ENCODE measurements at regions not wholly inside any gene's neighbourhood (a gene's known extent, or its start where the extent isn't known, plus 50 kb on each side); places are given as distances from the start of the nearest gene placed in this dataset.
"Not testable (repeated sequence)": the region's sequence is repeated elsewhere in the genome, so short reads cannot be mapped to it uniquely, and the experiment has no call there.

DNA sequence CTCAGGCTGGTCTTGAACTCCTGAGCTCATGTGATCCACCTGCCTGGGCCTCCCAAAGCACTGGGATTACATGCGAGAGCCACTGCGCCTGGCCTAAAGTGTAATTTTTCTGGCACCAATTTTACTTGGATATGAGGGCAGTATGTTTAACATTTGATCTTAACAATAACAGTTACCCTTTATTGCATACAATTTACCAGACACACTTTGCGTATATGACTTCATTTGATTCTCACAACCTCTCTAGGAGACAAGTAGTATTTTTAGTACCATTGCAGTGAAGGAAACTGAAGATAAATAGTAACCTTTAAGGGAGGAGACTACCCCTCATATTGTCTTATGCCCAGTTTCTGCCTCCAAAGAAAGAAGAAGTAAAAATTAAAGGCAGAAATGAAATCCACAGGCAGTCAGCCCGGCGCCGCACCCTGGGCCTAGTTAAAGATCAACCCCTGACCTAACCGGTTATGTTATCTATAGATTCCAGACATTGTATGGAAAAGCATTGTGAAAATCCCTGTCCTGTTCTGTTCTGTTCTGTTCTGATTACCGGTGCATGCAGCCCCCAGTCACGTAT, 54.0 kb downstream of the CYP26A1 start:
- DNase-seq, result not testable (repeated sequence)

DNA sequence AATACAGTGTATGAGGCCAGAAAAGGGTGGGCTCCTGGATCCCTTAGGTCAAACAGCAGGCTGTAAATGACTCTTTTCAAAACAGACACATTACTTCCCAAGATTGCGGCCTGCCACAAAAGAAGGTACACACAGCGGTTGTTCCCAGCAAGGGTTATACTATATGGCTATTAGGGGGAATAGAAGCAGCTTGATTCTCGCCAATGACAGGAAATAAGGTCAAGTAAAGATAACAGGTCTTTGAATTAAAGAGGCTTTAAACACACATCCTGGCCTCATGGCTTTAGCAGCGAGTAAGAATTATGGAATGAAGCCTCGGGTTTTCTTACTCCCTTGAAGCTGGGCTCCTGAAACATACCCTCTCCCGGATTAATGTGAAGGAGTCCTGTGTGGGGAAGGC, 58.3 kb downstream of the CYP26A1 start:
- peak; percentile 43 for DNase-seq

DNA sequence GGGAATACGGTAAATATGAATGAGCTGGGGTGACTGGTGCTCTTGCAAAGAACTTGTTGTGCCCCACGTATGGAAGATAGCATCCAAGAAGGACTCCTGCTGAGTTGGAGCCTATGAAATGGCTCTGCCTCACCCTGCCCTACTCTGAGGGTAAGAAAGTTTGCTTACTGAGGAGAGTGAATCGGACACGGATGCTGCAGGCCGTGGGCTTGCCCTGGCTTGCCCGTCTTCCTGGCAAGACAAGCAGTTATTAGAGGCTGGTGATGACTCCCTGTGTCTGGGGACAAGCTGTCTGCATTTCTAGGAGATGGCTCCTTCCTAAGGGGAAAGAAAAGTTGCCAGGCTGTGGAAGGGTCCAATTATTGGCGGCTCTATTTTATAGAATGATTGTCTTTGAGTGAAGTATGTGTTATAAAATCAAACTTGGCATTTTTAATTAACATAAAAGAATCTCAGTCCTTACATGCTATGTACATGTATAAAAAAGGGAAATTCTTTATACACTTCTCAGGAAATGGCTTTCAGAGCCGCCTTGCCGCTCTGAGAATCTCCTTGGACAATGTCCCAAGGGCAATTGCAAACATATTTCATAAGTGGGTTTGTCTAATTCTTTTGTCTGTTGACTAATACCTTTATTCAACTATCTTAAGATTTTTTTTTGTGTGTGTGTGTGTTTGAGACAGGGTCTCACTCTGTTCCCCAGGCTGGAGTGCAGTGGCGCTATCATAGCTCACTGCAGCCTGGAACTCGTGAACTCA, 64.6 kb downstream of the CYP26A1 start:
- DNase-seq, result peak; percentile 59

- no peak for DNase-seq
These were observed 65.5 kb downstream of the CYP26A1 start for GRCh38 chr10:93139059-93139655.

DNA sequence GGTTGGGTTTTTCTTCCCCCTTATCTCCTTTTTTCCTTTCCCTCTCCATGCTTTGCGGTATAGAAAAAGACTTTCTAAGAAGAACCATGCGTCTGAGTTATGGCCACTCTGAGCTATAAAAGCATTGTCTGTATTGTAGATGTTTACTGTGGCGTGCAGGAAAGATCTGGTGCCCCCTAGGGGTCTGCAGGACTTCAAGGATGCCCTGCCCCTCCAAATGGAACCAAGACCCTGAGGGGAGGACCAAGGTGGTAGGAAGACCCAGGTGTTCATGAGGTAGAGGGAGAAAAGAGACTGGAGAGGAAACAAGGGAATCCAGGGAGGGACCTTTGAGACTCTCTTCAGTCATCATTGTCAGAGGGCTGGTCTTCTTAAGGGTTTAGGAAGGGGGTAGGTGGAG, 68.8 kb downstream of the CYP26A1 start:
- DNase-seq, result no peak

DNA sequence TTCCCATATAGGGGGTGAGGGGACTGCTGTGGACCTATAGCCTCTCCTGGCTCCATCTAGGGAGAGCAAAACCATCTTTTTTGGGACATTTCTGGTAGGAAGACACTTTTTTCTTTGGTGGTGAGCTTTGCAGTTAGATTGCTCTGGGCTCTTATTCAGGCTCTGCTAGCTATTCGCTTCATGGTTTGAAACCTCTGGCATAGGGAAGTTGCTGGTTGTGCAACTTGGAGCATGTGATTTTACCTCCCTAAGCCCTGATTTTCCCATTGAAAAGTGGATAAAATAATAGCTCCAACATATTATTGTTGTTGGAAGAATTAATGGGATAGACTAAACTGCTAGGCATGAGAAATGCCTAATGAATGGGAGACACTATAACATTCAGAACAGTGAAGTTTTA, 69.6 kb downstream of the CYP26A1 start:
- DNase-seq, result no peak

GRCh38 chr10:93146336-93146735, 72.6 kb downstream of the CYP26A1 start:
- DNase-seq, result peak; percentile 1

GRCh38 chr10:93147281-93147680, 73.6 kb downstream of the CYP26A1 start:
- peak; percentile 16 for DNase-seq

- no peak for DNase-seq
These were observed 74.8 kb downstream of the CYP26A1 start for GRCh38 chr10:93148476-93148875.

DNA sequence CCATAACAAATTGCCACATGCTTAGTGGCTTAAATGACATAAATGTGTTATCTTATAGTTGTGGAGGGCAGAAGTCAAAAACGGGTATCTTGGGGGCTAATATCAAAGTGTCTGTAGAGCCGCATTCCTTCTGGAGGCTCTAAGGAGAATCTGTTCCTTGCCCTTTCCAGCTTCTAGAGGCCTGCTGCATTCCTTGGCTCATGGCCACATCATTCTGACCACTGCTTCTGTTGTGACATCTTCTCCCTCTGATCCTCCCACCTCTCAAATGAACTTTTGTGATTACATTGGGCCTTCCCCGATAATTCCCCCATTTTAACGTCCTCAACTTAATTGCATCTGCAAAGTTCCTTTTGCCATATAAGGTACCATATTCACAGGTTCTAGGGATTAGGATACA, 76.1 kb downstream of the CYP26A1 start:
- no peak for DNase-seq

DNA sequence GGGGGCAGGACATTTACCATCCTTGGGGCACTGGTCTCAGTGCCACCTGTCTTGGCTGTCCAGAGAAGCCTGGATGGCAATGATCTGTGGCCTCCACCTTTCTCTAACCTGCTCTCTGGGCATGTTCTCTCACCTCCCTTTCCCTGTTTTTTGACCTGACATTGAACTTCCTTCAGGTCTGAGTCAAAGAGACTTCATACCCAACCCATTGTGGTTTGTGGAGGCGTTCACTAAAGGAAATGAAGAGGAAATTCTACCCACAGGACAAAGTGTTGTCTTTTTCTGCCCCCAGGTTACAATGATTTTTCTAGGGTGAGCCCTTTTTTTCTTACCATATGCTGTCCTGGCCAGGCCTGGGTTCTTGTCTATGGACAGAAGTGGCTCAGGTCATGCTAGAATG, 76.6 kb downstream of the CYP26A1 start:
- DNase-seq, result no peak

DNA sequence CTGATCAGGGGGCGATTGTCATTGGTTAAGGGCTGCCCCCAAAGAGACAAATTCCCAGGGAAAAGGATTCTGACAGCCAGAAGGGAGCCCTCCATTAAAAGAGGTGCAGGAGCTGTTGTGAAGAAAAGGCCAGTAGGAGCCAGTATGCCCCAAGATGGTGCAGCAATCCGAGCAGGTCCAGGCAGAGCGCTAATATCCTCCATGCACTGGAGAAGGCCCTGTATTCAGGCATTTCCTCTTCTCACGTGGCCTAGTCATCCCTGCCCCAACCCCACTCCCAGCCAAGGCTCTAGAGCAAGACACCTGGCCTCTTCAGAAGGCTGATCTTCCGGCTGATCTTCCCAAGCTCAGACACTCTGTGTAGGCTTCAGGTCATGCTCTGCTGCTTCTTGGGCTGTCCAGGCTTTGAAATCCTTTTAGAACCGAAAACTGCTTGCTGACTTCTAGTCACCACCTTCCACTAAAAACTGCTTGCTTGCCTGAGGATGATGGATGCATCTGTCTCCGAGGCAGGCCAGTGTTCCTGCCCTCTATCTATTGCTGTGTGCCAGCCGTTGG, 77.4 kb downstream of the CYP26A1 start:
- no peak for DNase-seq

- DNase-seq, result no peak
These were observed 78.4 kb downstream of the CYP26A1 start for GRCh38 chr10:93152136-93152535.

GRCh38 chr10:93154531-93154930, 80.8 kb downstream of the CYP26A1 start:
- DNase-seq, result no peak

DNA sequence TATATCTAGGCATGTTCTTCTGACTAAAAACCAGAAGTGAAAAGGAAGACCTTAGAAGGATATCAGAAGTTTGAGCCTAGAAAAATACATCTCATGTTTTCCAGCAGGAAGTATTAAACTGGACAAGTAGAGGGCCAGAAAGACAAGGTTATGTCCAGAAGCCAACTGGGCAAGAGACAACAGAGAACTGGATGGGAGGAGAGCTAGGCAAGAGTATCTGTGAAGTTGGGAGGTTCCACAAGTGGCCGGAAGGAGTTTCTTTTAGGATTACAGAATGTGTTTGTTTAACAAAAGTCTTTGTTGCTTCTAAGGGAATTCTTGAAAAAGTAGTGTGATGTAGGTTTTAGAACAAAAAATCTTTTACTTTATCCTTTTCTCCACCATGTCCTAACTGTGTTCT, 86.4 kb downstream of the CYP26A1 start:
- DNase-seq, result no peak

- no peak for DNase-seq
These were observed 87.1 kb downstream of the CYP26A1 start for GRCh38 chr10:93160829-93161228.

GRCh38 chr10:93165367-93165766, 91.7 kb downstream of the CYP26A1 start:
- DNase-seq, result no peak

DNA sequence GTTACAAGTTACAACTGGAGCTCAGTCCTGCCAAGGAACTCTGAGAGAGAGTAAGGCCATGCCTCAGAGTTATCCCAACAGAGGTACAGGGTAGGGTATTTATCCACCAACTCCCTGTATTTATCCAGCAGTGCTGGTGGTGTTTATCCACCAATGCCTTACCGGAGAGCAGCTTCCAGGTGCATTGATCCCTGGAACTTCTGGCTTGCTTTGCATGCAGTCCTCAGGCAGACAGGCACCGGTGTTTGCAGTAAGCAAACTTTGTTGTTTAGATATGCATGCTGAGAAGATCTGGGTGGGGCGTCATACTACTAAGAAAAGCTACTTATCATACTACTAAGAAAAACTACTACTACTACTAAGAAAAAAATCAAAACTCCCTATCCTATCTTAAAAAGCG, 92.4 kb downstream of the CYP26A1 start:
- peak; percentile 1 for DNase-seq

GRCh38 chr10:93171837-93172236, 98.1 kb downstream of the CYP26A1 start:
- DNase-seq, result no peak

DNA sequence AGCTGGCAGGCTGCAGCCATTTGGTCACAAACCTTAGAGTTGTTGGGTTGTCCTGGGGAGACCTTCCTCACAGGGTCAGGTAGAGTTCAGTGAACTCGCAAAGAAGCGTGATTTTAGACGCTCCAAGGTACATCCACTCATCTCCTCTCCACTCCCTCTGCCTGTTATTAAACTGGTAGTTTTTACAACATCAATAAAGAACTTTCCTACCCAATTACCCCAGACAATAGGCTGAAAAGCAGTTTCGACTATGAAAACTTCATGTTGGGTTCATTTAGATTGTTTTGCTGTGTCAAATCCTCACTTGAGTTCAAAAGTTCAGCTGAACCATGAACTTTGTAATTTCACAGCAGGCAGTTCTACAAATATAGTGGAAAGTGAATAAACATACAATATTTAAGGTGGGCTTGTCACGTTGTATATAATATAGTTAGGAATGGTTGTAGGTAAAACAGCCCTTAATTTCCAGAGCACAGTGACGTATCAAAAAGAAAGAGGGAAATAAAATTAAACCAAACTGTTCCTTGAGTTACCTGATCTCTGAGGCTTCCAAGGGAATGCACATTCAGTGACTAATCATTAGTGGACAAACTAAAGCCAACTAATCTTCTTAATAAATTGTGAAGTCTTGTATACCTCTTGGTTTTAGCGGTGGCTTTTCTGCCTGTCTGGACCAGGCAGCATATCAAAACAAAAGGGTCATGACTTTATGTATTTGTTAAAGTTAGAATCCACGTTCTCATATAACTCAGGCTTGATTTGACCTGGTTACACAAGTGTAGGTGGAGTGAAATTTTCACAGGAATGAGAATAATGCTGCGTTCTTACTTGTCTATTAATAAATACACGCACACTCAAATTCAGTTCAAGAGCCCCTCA, 100.5 kb downstream of the CYP26A1 start:
- DNase-seq, result no peak

- DNase-seq, result no peak
These were observed 101.8 kb downstream of the CYP26A1 start for GRCh38 chr10:93175490-93175889.

DNA sequence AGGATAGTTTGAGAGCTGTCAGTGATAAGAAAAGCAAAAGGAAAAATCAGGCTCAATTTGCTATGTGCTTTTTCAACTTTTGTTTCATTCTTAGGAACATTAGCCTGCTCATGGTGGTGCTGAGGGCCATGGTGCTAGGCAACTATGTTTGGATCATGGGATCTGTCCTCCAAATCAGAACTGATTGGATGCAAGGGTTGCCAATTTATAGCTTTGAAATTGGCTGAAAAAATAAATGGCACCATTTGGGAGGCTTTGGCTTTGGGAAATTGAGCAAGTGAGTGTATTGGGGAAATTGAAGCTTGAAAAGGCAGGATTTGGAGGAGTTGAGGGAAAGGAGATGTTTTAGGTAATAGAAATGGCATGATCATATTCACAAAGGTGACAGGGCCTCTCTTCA, 103.8 kb downstream of the CYP26A1 start:
- no peak for DNase-seq

DNA sequence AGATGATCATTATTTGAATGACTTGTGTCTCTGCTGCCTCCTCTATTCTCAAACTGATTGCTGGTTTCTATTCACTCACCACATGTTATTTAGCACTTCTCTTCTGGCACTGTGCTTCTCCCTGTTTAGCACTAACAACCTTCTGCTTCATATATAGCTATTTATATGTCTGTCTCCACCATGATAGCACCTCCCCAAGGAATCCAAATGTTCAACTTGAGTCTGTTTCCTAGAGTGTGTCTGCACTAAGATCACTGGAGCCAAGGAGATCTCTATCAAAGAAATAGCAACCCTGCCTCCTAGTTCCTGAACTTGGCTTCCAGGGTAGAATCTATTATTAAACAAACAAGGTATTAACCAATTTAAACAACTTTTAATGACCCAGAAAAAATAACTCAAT, 104.5 kb downstream of the CYP26A1 start:
- DNase-seq, result peak; percentile 5

Data from NCI-H69 (cell line).